ENCODE measurements at regions not wholly inside any gene's neighbourhood (a gene's known extent, or its start where the extent isn't known, plus 50 kb on each side); places are given as distances from the start of the nearest gene placed in this dataset.

DNA sequence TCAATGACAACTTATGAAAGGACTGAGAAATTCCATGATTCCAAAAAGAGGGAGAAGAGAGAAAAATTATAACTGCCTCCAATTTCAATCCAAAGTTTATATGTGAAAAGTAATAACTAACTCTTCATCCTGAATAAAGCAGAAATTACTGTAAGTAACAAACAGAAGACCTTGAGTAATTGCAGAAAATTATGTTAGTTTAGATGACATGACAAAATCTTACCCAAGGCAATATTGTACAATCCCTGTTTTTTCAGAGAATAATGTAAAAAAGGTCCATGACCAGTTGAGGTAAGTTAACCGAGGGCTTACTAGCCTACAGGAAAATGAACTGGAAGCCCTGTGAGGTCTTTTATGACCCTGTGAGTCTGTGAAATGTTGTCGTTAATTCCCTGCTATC, 949.5 kb upstream of the SOX9 start:
- TF ChIP-seq, protein P1, sequence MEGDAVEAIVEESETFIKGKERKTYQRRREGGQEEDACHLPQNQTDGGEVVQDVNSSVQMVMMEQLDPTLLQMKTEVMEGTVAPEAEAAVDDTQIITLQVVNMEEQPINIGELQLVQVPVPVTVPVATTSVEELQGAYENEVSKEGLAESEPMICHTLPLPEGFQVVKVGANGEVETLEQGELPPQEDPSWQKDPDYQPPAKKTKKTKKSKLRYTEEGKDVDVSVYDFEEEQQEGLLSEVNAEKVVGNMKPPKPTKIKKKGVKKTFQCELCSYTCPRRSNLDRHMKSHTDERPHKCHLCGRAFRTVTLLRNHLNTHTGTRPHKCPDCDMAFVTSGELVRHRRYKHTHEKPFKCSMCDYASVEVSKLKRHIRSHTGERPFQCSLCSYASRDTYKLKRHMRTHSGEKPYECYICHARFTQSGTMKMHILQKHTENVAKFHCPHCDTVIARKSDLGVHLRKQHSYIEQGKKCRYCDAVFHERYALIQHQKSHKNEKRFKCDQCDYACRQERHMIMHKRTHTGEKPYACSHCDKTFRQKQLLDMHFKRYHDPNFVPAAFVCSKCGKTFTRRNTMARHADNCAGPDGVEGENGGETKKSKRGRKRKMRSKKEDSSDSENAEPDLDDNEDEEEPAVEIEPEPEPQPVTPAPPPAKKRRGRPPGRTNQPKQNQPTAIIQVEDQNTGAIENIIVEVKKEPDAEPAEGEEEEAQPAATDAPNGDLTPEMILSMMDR (IDR thresholded peaks at IDR 0.05; ENCODE audit: low read depth, low read length, missing input control), result no peak
- no peak for TF ChIP-seq ZBTB33 (IDR thresholded peaks at IDR 0.05)
- TF ChIP-seq RAD21 (IDR thresholded peaks at IDR 0.05), result no peak
- TF ChIP-seq, protein P2, sequence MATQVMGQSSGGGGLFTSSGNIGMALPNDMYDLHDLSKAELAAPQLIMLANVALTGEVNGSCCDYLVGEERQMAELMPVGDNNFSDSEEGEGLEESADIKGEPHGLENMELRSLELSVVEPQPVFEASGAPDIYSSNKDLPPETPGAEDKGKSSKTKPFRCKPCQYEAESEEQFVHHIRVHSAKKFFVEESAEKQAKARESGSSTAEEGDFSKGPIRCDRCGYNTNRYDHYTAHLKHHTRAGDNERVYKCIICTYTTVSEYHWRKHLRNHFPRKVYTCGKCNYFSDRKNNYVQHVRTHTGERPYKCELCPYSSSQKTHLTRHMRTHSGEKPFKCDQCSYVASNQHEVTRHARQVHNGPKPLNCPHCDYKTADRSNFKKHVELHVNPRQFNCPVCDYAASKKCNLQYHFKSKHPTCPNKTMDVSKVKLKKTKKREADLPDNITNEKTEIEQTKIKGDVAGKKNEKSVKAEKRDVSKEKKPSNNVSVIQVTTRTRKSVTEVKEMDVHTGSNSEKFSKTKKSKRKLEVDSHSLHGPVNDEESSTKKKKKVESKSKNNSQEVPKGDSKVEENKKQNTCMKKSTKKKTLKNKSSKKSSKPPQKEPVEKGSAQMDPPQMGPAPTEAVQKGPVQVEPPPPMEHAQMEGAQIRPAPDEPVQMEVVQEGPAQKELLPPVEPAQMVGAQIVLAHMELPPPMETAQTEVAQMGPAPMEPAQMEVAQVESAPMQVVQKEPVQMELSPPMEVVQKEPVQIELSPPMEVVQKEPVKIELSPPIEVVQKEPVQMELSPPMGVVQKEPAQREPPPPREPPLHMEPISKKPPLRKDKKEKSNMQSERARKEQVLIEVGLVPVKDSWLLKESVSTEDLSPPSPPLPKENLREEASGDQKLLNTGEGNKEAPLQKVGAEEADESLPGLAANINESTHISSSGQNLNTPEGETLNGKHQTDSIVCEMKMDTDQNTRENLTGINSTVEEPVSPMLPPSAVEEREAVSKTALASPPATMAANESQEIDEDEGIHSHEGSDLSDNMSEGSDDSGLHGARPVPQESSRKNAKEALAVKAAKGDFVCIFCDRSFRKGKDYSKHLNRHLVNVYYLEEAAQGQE (IDR thresholded peaks at IDR 0.05), result no peak
- no peak for TF ChIP-seq FOXA1 (IDR thresholded peaks at IDR 0.05)
- TF ChIP-seq HNF4G (IDR thresholded peaks at IDR 0.05), result no peak
- TF ChIP-seq ATF3 (IDR thresholded peaks at IDR 0.05), result no peak

Data from liver (tissue), 3 donors.